Ishikawa (cell line): ENCODE measurements at regions not wholly inside any gene's neighbourhood (a gene's known extent, or its start where the extent isn't known, plus 50 kb on each side); places are given as distances from the start of the nearest gene placed in this dataset.

Experiments
- CEBPB ChIP-seq: IDR thresholded peaks from 2 replicates; pipeline ENCODE4 v1.6.1; 2012
- CREB1 ChIP-seq: IDR thresholded peaks from 2 replicates; pipeline ENCODE4 v1.6.1; 2012; ENCODE audit warnings: low read depth
- EGR1 ChIP-seq: IDR thresholded peaks from 2 replicates; pipeline ENCODE4 v1.6.1; 2012
- EP300 ChIP-seq: IDR thresholded peaks from 2 replicates; pipeline ENCODE4 v1.6.1; 2012; ENCODE audit warnings: borderline replicate concordance
- FOXM1 ChIP-seq: IDR thresholded peaks from 2 replicates; pipeline ENCODE4 v1.6.1; 2012; ENCODE audit warnings: low read depth, borderline replicate concordance
- NFIC ChIP-seq: IDR thresholded peaks from 2 replicates; pipeline ENCODE4 v1.6.1; 2012
- RAD21 ChIP-seq: IDR thresholded peaks from 2 replicates; pipeline ENCODE4 v1.6.1; 2012; ENCODE audit warnings: low read depth
- TAF1 ChIP-seq: IDR thresholded peaks from 2 replicates; pipeline ENCODE4 v1.6.1; 2012; ENCODE audit warnings: low read depth, mild to moderate bottlenecking
- TCF12 ChIP-seq: IDR thresholded peaks from 2 replicates; pipeline ENCODE4 v1.6.1; 2012; ENCODE audit warnings: low read depth
- TEAD4 ChIP-seq: IDR thresholded peaks from 2 replicates; pipeline ENCODE4 v1.6.1; 2012
- YY1 ChIP-seq: IDR thresholded peaks from 2 replicates; pipeline ENCODE4 v1.6.1; 2012; ENCODE audit warnings: low read depth
- ZBTB7A ChIP-seq: IDR thresholded peaks from 2 replicates; pipeline ENCODE4 v1.6.1; 2012; ENCODE audit warnings: low read depth
- TF ChIP-seq, protein P1 (sequence below): IDR thresholded peaks from 2 replicates; pipeline ENCODE4 v1.6.1; 2012
- TF ChIP-seq, protein P2 (sequence below): IDR thresholded peaks from 2 replicates; pipeline ENCODE4 v1.6.1; 2012; ENCODE audit warnings: low read depth, mild to moderate bottlenecking
- TF ChIP-seq, protein P3 (sequence below): IDR thresholded peaks from 2 replicates; pipeline ENCODE4 v1.6.1; 2012

DNA sequence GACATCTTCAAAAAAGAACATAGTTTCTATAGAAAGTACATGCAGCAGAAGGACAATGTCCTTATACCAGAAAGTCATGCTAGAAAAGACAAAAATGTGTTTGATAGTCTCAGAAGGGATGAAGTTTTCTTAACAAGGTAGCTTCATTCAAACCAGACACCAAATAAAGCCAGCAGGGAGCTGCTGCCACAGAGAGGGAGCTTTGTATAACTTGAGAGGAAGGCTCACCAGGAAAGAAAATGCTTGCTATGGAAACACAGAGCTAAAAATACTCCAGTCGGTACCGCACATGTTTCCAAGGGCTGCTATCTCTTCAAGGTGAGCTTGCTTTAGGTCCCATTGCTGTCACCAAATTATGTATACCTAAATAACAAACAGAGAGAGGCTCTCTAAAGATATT is 1074.8 kb upstream of the ALCAM start:
- TF ChIP-seq, protein P1, sequence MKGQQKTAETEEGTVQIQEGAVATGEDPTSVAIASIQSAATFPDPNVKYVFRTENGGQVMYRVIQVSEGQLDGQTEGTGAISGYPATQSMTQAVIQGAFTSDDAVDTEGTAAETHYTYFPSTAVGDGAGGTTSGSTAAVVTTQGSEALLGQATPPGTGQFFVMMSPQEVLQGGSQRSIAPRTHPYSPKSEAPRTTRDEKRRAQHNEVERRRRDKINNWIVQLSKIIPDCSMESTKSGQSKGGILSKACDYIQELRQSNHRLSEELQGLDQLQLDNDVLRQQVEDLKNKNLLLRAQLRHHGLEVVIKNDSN: no peak
- TF ChIP-seq NFIC: no peak
- no peak for TF ChIP-seq TAF1
- TF ChIP-seq TEAD4: no peak

- TF ChIP-seq ZBTB7A (no peak), FOXM1 (no peak), YY1 (no peak)
- TF ChIP-seq, protein P2, sequence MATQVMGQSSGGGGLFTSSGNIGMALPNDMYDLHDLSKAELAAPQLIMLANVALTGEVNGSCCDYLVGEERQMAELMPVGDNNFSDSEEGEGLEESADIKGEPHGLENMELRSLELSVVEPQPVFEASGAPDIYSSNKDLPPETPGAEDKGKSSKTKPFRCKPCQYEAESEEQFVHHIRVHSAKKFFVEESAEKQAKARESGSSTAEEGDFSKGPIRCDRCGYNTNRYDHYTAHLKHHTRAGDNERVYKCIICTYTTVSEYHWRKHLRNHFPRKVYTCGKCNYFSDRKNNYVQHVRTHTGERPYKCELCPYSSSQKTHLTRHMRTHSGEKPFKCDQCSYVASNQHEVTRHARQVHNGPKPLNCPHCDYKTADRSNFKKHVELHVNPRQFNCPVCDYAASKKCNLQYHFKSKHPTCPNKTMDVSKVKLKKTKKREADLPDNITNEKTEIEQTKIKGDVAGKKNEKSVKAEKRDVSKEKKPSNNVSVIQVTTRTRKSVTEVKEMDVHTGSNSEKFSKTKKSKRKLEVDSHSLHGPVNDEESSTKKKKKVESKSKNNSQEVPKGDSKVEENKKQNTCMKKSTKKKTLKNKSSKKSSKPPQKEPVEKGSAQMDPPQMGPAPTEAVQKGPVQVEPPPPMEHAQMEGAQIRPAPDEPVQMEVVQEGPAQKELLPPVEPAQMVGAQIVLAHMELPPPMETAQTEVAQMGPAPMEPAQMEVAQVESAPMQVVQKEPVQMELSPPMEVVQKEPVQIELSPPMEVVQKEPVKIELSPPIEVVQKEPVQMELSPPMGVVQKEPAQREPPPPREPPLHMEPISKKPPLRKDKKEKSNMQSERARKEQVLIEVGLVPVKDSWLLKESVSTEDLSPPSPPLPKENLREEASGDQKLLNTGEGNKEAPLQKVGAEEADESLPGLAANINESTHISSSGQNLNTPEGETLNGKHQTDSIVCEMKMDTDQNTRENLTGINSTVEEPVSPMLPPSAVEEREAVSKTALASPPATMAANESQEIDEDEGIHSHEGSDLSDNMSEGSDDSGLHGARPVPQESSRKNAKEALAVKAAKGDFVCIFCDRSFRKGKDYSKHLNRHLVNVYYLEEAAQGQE: no peak
- TF ChIP-seq, protein P1: no peak
These were observed 1069.1 kb upstream of the ALCAM start for GRCh38 chr3:104297617-104298016.

- TF ChIP-seq CEBPB (no peak), EGR1 (no peak), TAF1 (no peak), TEAD4 (no peak), FOXM1 (no peak), EP300 (no peak), TCF12 (no peak), CREB1 (no peak), RAD21 (no peak), NFIC (no peak), ZBTB7A (no peak), YY1 (no peak)
- TF ChIP-seq, protein P3, sequence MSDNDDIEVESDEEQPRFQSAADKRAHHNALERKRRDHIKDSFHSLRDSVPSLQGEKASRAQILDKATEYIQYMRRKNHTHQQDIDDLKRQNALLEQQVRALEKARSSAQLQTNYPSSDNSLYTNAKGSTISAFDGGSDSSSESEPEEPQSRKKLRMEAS: no peak
- TF ChIP-seq, protein P2: no peak
- TF ChIP-seq, protein P1: no peak
These were observed 1068.0 kb upstream of the ALCAM start for GRCh38 chr3:104298662-104299061.

DNA sequence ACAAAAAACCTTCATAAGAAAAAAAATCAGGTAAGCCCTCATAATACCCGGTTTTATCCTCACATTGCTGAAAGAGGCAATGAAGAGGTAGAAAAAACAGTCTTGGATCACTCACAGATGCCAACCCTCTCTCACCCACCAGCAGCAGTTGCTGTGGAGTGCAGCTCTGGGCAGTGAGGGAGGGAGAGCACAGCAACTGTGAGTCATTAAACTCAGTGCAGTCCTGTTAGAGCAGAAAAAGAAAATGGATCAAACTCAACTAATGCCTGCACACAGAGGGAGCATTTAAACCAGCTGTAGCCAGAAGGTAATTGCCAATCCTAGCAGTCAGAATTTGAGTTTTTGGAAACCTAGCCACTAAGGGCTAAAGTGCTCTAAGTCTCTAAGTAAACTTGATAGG is 1050.6 kb upstream of the ALCAM start:
- TF ChIP-seq CEBPB: no peak
- no peak for TF ChIP-seq RAD21
- no peak for TF ChIP-seq FOXM1
- TF ChIP-seq CREB1: no peak
- no peak for TF ChIP-seq EGR1
- no peak for TF ChIP-seq TAF1
- no peak for TF ChIP-seq EP300
- TF ChIP-seq, protein P1: no peak
- TF ChIP-seq ZBTB7A: no peak
- TF ChIP-seq TEAD4: no peak
- TF ChIP-seq, protein P3: no peak

DNA sequence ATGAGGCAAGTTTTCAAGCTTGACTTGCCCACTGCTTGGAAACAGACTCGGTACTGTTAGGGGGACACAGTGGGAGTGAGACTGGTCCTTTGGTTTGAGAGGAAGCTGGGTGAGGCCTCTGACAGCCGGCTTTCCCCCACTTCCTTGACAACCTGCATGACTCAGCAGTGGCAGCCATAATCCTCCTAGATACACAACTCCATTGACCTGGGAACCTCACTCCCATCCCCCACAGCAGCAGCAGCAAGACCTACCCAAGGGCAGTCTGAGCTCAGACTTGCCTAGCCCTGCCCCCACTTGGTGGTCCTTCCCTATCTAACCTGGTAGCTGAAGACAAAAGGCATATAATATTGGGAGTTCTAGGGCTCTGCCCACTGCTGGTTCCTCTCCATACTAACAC is 1043.5 kb upstream of the ALCAM start:
- TF ChIP-seq RAD21 (no peak), EGR1 (no peak), TEAD4 (no peak), CEBPB (no peak), CREB1 (no peak), TAF1 (no peak)
- TF ChIP-seq, protein P2: no peak
